ENCODE measurements at regions not wholly inside any gene's neighbourhood (a gene's known extent, or its start where the extent isn't known, plus 50 kb on each side); places are given as distances from the start of the nearest gene placed in this dataset.

DNA sequence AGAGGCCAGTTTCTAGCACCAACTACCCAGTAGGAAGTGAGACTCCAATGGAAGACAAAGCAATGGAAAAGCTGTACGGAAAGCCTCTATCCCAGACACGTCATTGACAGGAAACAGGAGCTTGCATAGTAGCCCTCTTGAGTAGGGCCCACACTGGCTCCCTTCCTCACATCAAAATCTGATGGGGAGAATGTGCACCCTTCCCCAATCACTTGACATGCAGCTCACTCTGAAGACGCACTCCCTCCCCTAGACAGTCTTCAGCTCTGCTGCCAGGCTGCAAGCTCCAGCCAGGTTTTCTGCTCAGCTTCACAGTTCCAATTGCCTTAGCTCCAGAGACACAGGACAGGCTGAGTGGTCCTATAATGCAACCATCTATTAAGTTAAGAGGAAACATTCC lies 567.8 kb downstream of the EPHB1 start:
- Histone ChIP-seq H3K27me3 (no peaks in the 10 kb centered on the region), H3K9me3 (no peaks in the 10 kb centered on the region), H3K4me3 (no peak overlapping the region), H3K27ac (no peak overlapping the region), H3K36me3 (no peaks in the 10 kb centered on the region), H3K4me1 (no peaks in the 10 kb centered on the region)
- intact Hi-C loops (cut with DNase I; ENCODE audit: low total_unique reads): no loop called here
- no peak for DNase-seq
- in situ Hi-C loops (cut with MboI; ENCODE audit: low pct_ligation_motif_present in 1 of 4, low pct_unique_long_range_greater_than_20kb in 1 of 4, low sequenced_read_pairs in 3 of 4): no loop called here
- 72% methylated on average over 3 of the region's 3 CpGs; no CpG with 5 or more reads in 1 of the 2 donors for WGBS, 2 donors (ENCODE audit: low coverage in 1 of 2)
- TF ChIP-seq POLR2A (IDR thresholded peaks at IDR 0.05): no peak
- TF ChIP-seq EP300 (IDR thresholded peaks at IDR 0.05; ENCODE audit: low read depth): no peak
- TF ChIP-seq POLR2AphosphoS5 (IDR thresholded peaks at IDR 0.05): no peak
- TF ChIP-seq, protein P1, sequence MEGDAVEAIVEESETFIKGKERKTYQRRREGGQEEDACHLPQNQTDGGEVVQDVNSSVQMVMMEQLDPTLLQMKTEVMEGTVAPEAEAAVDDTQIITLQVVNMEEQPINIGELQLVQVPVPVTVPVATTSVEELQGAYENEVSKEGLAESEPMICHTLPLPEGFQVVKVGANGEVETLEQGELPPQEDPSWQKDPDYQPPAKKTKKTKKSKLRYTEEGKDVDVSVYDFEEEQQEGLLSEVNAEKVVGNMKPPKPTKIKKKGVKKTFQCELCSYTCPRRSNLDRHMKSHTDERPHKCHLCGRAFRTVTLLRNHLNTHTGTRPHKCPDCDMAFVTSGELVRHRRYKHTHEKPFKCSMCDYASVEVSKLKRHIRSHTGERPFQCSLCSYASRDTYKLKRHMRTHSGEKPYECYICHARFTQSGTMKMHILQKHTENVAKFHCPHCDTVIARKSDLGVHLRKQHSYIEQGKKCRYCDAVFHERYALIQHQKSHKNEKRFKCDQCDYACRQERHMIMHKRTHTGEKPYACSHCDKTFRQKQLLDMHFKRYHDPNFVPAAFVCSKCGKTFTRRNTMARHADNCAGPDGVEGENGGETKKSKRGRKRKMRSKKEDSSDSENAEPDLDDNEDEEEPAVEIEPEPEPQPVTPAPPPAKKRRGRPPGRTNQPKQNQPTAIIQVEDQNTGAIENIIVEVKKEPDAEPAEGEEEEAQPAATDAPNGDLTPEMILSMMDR (IDR thresholded peaks at IDR 0.05): no peak

DNA sequence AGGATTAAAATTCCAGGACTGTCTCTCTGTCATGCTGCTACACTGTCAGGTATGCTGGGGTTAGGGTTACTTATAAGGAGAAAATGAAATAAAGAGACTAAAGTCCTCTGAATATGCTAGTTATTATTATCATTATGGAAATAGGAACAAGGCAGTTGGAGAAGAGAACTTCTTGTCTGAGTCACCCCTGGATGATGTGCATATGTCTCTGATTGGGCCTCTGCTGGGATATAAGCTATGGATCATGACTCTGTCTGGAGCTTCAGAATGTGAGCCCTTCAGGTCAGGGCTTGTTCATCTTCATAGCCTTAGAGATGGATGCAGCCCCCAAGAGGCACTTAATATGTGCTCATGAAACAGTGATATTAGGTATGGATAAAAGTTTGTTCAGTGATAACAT lies 569.6 kb downstream of the EPHB1 start:
- Histone ChIP-seq H3K27ac (no peak overlapping the region), H3K27me3 (no peaks in the 10 kb centered on the region), H3K9me3 (no peaks in the 10 kb centered on the region), H3K4me1 (no peaks in the 10 kb centered on the region), H3K4me3 (no peak overlapping the region), H3K36me3 (no peaks in the 10 kb centered on the region)
- TF ChIP-seq EP300 (IDR thresholded peaks at IDR 0.05; ENCODE audit: low read depth) (no peak), POLR2A (IDR thresholded peaks at IDR 0.05) (no peak), POLR2AphosphoS5 (IDR thresholded peaks at IDR 0.05) (no peak)
- TF ChIP-seq, protein P1 (IDR thresholded peaks at IDR 0.05): no peak
- DNase-seq: no peak
- in situ Hi-C loops (cut with MboI; ENCODE audit: low pct_ligation_motif_present in 1 of 4, low pct_unique_long_range_greater_than_20kb in 1 of 4, low sequenced_read_pairs in 3 of 4) (no loop called here), intact Hi-C loops (cut with DNase I; ENCODE audit: low total_unique reads) (no loop called here)

DNA sequence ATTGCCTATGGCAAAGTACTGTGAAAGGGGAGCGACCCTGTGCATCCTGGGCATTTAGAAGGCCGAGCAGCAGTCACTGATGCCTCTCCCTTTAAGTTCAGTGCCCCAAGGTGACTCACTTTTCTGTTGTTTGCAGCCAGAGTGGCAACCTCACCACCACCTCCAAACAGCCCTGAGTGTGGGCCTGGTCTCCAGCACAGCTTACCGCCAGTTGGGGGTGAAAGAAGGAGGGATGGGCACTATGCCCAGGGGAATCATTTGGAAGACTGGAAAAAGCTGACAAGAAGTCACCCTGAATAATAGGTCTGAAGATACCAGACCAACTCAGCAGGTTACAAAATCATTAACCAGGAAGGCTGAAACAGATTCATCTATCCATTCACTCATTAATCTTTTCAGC lies 571.8 kb downstream of the EPHB1 start:
- Histone ChIP-seq H3K4me1 (no peaks in the 10 kb centered on the region), H3K36me3 (no peaks in the 10 kb centered on the region), H3K27me3 (no peaks in the 10 kb centered on the region), H3K27ac (no peak overlapping the region), H3K4me3 (no peak overlapping the region), H3K9me3 (no peaks in the 10 kb centered on the region)
- intact Hi-C loops (cut with DNase I; ENCODE audit: low total_unique reads) (no loop called here), in situ Hi-C loops (cut with MboI; ENCODE audit: low pct_ligation_motif_present in 1 of 4, low pct_unique_long_range_greater_than_20kb in 1 of 4, low sequenced_read_pairs in 3 of 4) (no loop called here)
- DNase-seq: no peak
- WGBS, 2 donors (ENCODE audit: low coverage in 1 of 2): 76 to 90% methylated on average over 2 to 3 of the region's 3 CpGs
- TF ChIP-seq POLR2AphosphoS5 (IDR thresholded peaks at IDR 0.05): no peak
- no peak for TF ChIP-seq POLR2A (IDR thresholded peaks at IDR 0.05)
- TF ChIP-seq, protein P1 (IDR thresholded peaks at IDR 0.05): no peak
- no peak for TF ChIP-seq EP300 (IDR thresholded peaks at IDR 0.05; ENCODE audit: low read depth)

DNA sequence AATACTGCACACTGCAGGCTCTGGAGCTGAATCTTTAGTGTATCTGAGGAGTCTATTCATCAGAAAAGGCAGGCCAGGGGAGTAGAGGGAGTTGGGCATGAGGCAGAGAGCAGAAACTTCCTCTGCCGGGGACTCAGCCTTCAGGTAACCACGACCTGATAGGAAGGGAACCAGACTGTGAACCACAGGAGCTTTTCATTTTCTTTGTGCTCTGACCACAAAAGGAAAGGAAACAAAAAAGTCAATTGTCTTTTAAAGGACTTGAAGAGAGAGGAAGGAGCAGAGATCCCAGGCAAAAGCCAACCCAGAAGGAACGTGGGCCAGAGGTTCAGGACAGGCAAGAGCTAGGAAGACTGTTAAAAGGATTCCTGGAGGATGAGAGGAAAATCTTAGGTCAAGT lies 573.3 kb downstream of the EPHB1 start:
- 28 to 33% methylated on average over 3 of the region's 3 CpGs for WGBS, 2 donors (ENCODE audit: low coverage in 1 of 2)
- intact Hi-C loops (cut with DNase I; ENCODE audit: low total_unique reads) (no loop called here), in situ Hi-C loops (cut with MboI; ENCODE audit: low pct_ligation_motif_present in 1 of 4, low pct_unique_long_range_greater_than_20kb in 1 of 4, low sequenced_read_pairs in 3 of 4) (no loop called here)
- Histone ChIP-seq H3K4me3 (no peak overlapping the region), H3K27ac (no peak overlapping the region), H3K27me3 (no peaks in the 10 kb centered on the region), H3K36me3 (no peaks in the 10 kb centered on the region), H3K9me3 (no peaks in the 10 kb centered on the region), H3K4me1 (no peaks in the 10 kb centered on the region)
- DNase-seq: no peak
- TF ChIP-seq POLR2AphosphoS5 (IDR thresholded peaks at IDR 0.05): no peak
- TF ChIP-seq, protein P1 (IDR thresholded peaks at IDR 0.05): no peak
- TF ChIP-seq EP300 (IDR thresholded peaks at IDR 0.05; ENCODE audit: low read depth): no peak
- TF ChIP-seq POLR2A (IDR thresholded peaks at IDR 0.05): no peak
